Smooth muscle cell (in vitro differentiated cells): ENCODE measurements at regions not wholly inside any gene's neighbourhood (a gene's known extent, or its start where the extent isn't known, plus 50 kb on each side); places are given as distances from the start of the nearest gene placed in this dataset.

Source experiments
- DNase-seq: peaks from one replicate; lab custom pipeline; 2025; ENCODE audit not compliant: unreplicated experiment; lab: John Stamatoyannopoulos, UW
- H2AFZ ChIP-seq: fragments of 200-600 bp; sonication (generic); 2 replicates; pipeline ENCODE4 v1.6.0; 2016; ENCODE audit warnings: antibody characterized with exemption, low read depth, mild to moderate bottlenecking
- H3F3A ChIP-seq: fragments of 200-600 bp; sonication (generic); 2 replicates; pipeline ENCODE4 v1.6.0; 2017; ENCODE audit warnings: antibody characterized with exemption, low read depth
- H3K27ac ChIP-seq: fragments of 200-600 bp; sonication (generic); 2 replicates; pipeline ENCODE4 v1.5.1; 2016; ENCODE audit warnings: low read depth, mild to moderate bottlenecking
- H3K27me3 ChIP-seq: fragments of 200-600 bp; sonication (generic); 2 replicates; pipeline ENCODE4 v1.6.1; 2016; ENCODE audit warnings: low read depth, mild to moderate bottlenecking
- H3K36me3 ChIP-seq: fragments of 200-600 bp; sonication (generic); 2 replicates; pipeline ENCODE4 v1.5.1; 2016; ENCODE audit warnings: low read depth
- H3K4me1 ChIP-seq: fragments of 200-600 bp; sonication (generic); 2 replicates; pipeline ENCODE4 v1.5.1; 2016; ENCODE audit warnings: low read depth
- H3K4me2 ChIP-seq: fragments of 200-600 bp; sonication (generic); 2 replicates; pipeline ENCODE4 v1.6.0; 2016; ENCODE audit warnings: mild to moderate bottlenecking
- H3K4me3 ChIP-seq: fragments of 200-600 bp; sonication (generic); 2 replicates; pipeline ENCODE4 v1.5.1; 2016; ENCODE audit warnings: mild to moderate bottlenecking
- H3K79me2 ChIP-seq: fragments of 200-600 bp; sonication (generic); 2 replicates; pipeline ENCODE4 v1.6.0; 2016; ENCODE audit warnings: low read depth, mild to moderate bottlenecking
- H3K9ac ChIP-seq: fragments of 200-600 bp; sonication (generic); 2 replicates; pipeline ENCODE4 v1.6.0; 2016; ENCODE audit warnings: low read depth
- H3K9me3 ChIP-seq: fragments of 200-600 bp; sonication (generic); replicated peaks from 2 replicates; pipeline ENCODE4 v1.5.1; 2016; ENCODE audit warnings: low read depth
- H4K20me1 ChIP-seq: fragments of 200-600 bp; sonication (generic); 2 replicates; pipeline ENCODE4 v1.6.0; 2016; ENCODE audit warnings: low read depth
- CTCF ChIP-seq: fragments of 200-600 bp; sonication (generic); IDR thresholded peaks from 2 replicates; pipeline ENCODE4 v1.5.1; 2017; ENCODE audit warnings: borderline replicate concordance, mild to moderate bottlenecking, antibody characterized with exemption; ENCODE audit not compliant: insufficient read depth, poor library complexity, severe bottlenecking
- WGBS: methylation state at CpG from one replicate; pipeline ENCODE4 v1.1.7; 2016; ENCODE audit warnings: low lambda C conversion rate; 5-methylcytosine and 5-hydroxymethylcytosine counted together

GRCh38 chr9:99594056-99594780 is 227.5 kb upstream of the NR4A3 start:
- Histone ChIP-seq H4K20me1 (no peaks in the 10 kb centered on the region), H3K9ac (peak overlapping the region; percentile 51), H3K4me3 (no peak overlapping the region), H3K27me3 (no peaks in the 10 kb centered on the region), H2AFZ (no peak overlapping the region), H3K27ac (peak overlapping the region; percentile 72), H3K36me3 (no peaks in the 10 kb centered on the region), H3K9me3 (no peaks in the 10 kb centered on the region), H3K4me1 (no peaks in the 10 kb centered on the region), H3K4me2 (no peak overlapping the region), H3F3A (no peaks in the 10 kb centered on the region), H3K79me2 (no peaks in the 10 kb centered on the region)
- 71% methylated on average over 4 of the region's 4 CpGs for WGBS
- TF ChIP-seq CTCF, result no peak
- no peak for DNase-seq

- Histone ChIP-seq H3K4me3 (no peak overlapping the region), H3K27me3 (no peaks in the 10 kb centered on the region), H2AFZ (no peak overlapping the region), H3K79me2 (no peaks in the 10 kb centered on the region), H3F3A (no peaks in the 10 kb centered on the region), H3K4me1 (no peaks in the 10 kb centered on the region), H4K20me1 (no peaks in the 10 kb centered on the region), H3K27ac (no peak overlapping the region), H3K4me2 (no peak overlapping the region), H3K36me3 (no peaks in the 10 kb centered on the region), H3K9ac (no peak overlapping the region), H3K9me3 (no peaks in the 10 kb centered on the region)
- no peak for DNase-seq
- 80% methylated on average over 5 of the region's 5 CpGs for WGBS
- TF ChIP-seq CTCF, result no peak
These were observed 225.9 kb upstream of the NR4A3 start for GRCh38 chr9:99595796-99596195.

GRCh38 chr9:99601571-99602111 is 220.0 kb upstream of the NR4A3 start:
- no peak for TF ChIP-seq CTCF
- H3K9me3 ChIP-seq, result no peaks in the 10 kb centered on the region
- no peaks in the 10 kb centered on the region for H3K79me2 ChIP-seq
- no peak overlapping the region for H3K4me3 ChIP-seq
- DNase-seq, result no peak
- H3K27ac ChIP-seq, result no peak overlapping the region
- peaks cover 4% of the 10 kb centered on the region for H3K27me3 ChIP-seq
- no peak overlapping the region for H2AFZ ChIP-seq
- no peaks in the 10 kb centered on the region for H3F3A ChIP-seq
- H3K4me1 ChIP-seq, result no peaks in the 10 kb centered on the region
- no peaks in the 10 kb centered on the region for H4K20me1 ChIP-seq
- H3K9ac ChIP-seq, result no peak overlapping the region
- no peaks in the 10 kb centered on the region for H3K36me3 ChIP-seq
- 79% methylated on average over 6 of the region's 6 CpGs for WGBS
- H3K4me2 ChIP-seq, result no peak overlapping the region

- H3K36me3 ChIP-seq, result no peaks in the 10 kb centered on the region
- no peaks in the 10 kb centered on the region for H3F3A ChIP-seq
- no peak for DNase-seq
- no peak overlapping the region for H3K4me3 ChIP-seq
- H3K4me2 ChIP-seq, result no peak overlapping the region
- H3K27me3 ChIP-seq, result peaks cover 4% of the 10 kb centered on the region
- no peak overlapping the region for H3K9ac ChIP-seq
- TF ChIP-seq CTCF, result no peak
- no peaks in the 10 kb centered on the region for H4K20me1 ChIP-seq
- no peaks in the 10 kb centered on the region for H3K9me3 ChIP-seq
- H3K79me2 ChIP-seq, result no peaks in the 10 kb centered on the region
- no peaks in the 10 kb centered on the region for H3K4me1 ChIP-seq
- H3K27ac ChIP-seq, result no peak overlapping the region
- H2AFZ ChIP-seq, result no peak overlapping the region
These were observed 218.8 kb upstream of the NR4A3 start for GRCh38 chr9:99602854-99603253.
